Cardiac fibroblast (primary cell): ENCODE measurements at regions not wholly inside any gene's neighbourhood (a gene's known extent, or its start where the extent isn't known, plus 50 kb on each side); places are given as distances from the start of the nearest gene placed in this dataset.

Experiments used
- DNase-seq, 2 donors: peaks; one replicate each; pipeline versions ENCODE4 v3.0.0 to v3.0.0-alpha.2; 2010; ENCODE audit warnings: low read depth in 2 of 2
- H3K4me3 ChIP-seq, 2 donors: replicated peaks in 1 of 2; 1 replicate in 1 of 2; 2 replicates in 1 of 2; pipeline ENCODE4 v1.5.1; 2011; ENCODE audit warnings: low read depth in 2 of 2, low read length in 2 of 2, mild to moderate bottlenecking in 2 of 2, moderate library complexity in 1 of 2
- TF ChIP-seq, protein P1 (sequence below): IDR thresholded peaks from one replicate; pipeline ENCODE4 v1.5.1; 2011; ENCODE audit warnings: low read depth, mild to moderate bottlenecking, low read length, inconsistent platforms

DNA sequence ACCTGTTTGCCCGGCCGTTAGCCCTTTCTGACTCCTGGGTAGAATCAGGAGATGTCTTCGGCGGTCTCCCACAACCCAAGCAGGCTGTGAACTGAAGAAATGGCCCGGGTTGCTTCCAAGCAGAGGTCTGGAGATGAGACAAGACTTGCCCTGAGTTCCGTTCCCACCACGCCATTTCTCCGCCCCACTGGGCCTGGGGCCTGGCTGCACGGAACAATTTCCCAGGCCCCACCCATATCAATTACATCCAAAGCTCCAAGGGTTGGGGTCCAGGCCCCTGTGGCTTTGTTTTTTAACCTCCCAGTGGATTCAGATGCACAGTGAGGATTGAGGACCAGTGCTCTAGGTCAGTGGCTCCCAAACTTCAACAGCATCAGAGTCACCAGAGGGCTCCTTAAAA is 214.5 kb upstream of the ARID1B start:
- no peak for DNase-seq
- TF ChIP-seq, protein P1, sequence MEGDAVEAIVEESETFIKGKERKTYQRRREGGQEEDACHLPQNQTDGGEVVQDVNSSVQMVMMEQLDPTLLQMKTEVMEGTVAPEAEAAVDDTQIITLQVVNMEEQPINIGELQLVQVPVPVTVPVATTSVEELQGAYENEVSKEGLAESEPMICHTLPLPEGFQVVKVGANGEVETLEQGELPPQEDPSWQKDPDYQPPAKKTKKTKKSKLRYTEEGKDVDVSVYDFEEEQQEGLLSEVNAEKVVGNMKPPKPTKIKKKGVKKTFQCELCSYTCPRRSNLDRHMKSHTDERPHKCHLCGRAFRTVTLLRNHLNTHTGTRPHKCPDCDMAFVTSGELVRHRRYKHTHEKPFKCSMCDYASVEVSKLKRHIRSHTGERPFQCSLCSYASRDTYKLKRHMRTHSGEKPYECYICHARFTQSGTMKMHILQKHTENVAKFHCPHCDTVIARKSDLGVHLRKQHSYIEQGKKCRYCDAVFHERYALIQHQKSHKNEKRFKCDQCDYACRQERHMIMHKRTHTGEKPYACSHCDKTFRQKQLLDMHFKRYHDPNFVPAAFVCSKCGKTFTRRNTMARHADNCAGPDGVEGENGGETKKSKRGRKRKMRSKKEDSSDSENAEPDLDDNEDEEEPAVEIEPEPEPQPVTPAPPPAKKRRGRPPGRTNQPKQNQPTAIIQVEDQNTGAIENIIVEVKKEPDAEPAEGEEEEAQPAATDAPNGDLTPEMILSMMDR, result no peak
- H3K4me3 ChIP-seq, result no peak overlapping the region

DNA sequence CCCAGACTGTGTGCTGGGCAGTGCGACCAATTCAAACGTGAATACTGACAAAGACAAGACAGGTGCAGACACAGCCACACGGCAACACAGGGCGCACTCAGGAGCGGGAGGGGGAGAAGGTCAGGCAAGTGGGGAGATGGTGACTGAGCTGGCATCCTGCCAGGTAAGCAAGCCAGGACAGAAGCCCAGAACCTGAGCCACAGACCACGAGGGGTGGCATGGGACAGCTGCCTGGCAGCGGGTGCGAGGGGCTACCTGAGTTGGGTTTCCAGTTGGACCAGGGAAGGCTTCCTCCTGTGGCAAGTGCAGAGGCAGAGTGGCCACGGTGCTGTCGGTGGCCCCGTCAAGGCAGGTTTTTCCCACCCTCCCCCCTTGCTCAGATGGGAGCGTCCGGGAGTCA is 215.2 kb upstream of the ARID1B start:
- no peak for DNase-seq

DNA sequence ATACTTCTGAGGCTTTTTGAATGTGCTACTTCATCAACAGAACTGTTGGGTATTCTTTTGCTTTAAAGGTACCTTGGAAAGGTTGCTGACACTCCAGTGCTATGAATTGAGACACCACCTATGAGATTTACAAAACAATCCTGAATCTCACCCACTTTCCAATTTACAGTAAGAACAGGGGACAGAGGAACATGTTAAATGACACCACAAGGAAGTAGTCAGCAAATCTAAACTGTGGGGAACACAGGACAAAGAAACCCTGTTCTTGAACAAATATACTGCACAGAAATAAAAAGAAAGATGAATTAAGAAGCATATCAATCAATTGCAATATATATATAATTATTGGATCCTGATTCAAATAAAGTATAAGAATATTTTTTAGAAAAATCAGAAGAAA is 216.7 kb upstream of the ARID1B start:
- TF ChIP-seq, protein P1, result no peak
- no peak for DNase-seq
- H3K4me3 ChIP-seq, result no peak overlapping the region

More for the DNA sequence above, 215.2 kb upstream of the ARID1B start:
- H3K4me3 ChIP-seq, result no peak overlapping the region
- TF ChIP-seq, protein P1, result no peak

- DNase-seq, result no peak
- H3K4me3 ChIP-seq, result no peak overlapping the region
- TF ChIP-seq, protein P1, result no peak
Observed at GRCh38 chr6:156559162-156559690, 218.0 kb upstream of the ARID1B start.

GRCh38 chr6:156557911-156558259 is 219.3 kb upstream of the ARID1B start:
- TF ChIP-seq, protein P1, result no peak
- no peak overlapping the region for H3K4me3 ChIP-seq
- DNase-seq, result no peak

DNA sequence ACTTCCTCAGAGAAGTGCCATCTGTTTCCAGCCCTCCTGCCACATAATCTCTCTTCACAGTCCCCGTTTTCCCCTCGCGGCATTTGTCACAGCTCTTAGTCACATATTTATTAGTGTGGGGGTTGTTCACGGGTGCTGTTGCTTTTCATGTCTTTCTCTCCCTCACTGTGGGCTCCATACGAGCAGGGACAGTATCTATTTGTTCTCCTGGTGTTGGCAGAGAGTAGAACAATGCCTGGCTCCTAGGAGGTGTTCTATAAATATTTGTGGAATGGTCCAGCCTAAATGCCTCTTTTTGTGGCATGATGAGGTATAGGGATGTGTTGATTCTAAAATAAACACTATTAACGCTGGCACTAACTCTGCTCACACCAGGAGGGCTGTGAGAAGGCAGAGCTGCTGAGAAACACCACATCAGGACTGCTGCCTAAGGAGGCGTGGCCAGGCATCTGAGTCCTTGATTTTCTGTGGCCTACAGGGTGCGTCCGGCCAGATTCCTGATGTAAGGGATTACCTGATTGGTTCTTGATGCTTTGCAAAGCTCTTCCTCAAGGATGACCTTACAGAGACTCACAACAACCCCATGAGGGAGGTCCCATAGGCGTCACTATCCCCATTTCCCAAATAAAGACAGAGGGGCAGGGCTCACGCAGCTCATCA is 219.8 kb upstream of the ARID1B start:
- H3K4me3 ChIP-seq, result no peak overlapping the region
- TF ChIP-seq, protein P1, result no peak
- DNase-seq, result peak in 1 of 2 donors; percentile 16

DNA sequence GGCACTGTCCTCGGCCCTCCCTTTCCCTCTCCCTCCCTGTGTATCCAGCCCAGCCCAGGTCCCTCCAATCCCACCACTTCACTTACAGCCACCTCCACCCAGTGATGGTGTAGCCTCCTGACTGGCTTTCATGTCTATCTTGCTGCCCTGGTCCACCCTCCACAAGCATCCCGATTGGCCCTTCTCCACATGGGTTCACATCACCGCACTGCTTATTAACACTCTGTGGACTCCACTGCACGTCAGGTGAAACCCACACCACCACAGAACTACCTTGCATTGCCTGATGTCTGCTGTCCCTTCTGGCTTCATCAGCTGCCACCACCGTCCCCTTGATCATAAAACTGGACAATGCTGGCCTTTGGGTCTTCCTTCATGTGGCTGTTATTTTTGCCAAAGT is 220.4 kb upstream of the ARID1B start:
- TF ChIP-seq, protein P1, result no peak
- no peak overlapping the region for H3K4me3 ChIP-seq
- no peak for DNase-seq
